Neural cell (in vitro differentiated cells): ENCODE measurements at regions not wholly inside any gene's neighbourhood (a gene's known extent, or its start where the extent isn't known, plus 50 kb on each side); places are given as distances from the start of the nearest gene placed in this dataset.
"Not testable (repeated sequence)": the region's sequence is repeated elsewhere in the genome, so short reads cannot be mapped to it uniquely, and the experiment has no call there.

Experiments used
- H2AFZ ChIP-seq: fragments of 200-600, 300-800 bp; sonication (generic), shearing (Covaris generic); 2 replicates; pipeline ENCODE4 v1.6.0; 2014; ENCODE audit warnings: low read depth, mild to moderate bottlenecking, antibody characterized with exemption, low read length, moderate library complexity
- H3F3A ChIP-seq: fragments of 200-600 bp; shearing (Covaris generic); 2 replicates; pipeline ENCODE4 v1.6.1; 2016; ENCODE audit warnings: mild to moderate bottlenecking, moderate library complexity, mixed read lengths, antibody characterized with exemption, low read length; ENCODE audit not compliant: insufficient read depth, poor library complexity, severe bottlenecking
- H3K27ac ChIP-seq: fragments of 200-600, 300-800 bp; sonication (generic), shearing (Covaris generic); 2 replicates; pipeline ENCODE4 v1.5.1; 2014; ENCODE audit warnings: mild to moderate bottlenecking, low read length, moderate library complexity
- H3K27me3 ChIP-seq: fragments of 300-800, 200-600 bp; sonication (generic), shearing (Covaris generic); 2 replicates; pipeline ENCODE4 v1.6.0; 2014; ENCODE audit warnings: mild to moderate bottlenecking, low read depth, low read length, moderate library complexity; ENCODE audit not compliant: insufficient read depth
- H3K36me3 ChIP-seq: fragments of 300-800, 200-600 bp; sonication (generic), shearing (Covaris generic); 2 replicates; pipeline ENCODE4 v1.5.1; 2014; ENCODE audit warnings: mild to moderate bottlenecking, antibody characterized with exemption, low read length, moderate library complexity; ENCODE audit not compliant: insufficient read depth
- H3K4me2 ChIP-seq: fragments of 300-800, 200-600 bp; sonication (generic), shearing (Covaris generic); 2 replicates; pipeline ENCODE4 v1.6.0; 2014; ENCODE audit warnings: mild to moderate bottlenecking, low read length
- H3K4me3 ChIP-seq: fragments of 300-800, 200-600 bp; sonication (generic), shearing (Covaris generic); 2 replicates; pipeline ENCODE4 v1.5.1; 2014; ENCODE audit warnings: mild to moderate bottlenecking, low read length, moderate library complexity
- H3K79me2 ChIP-seq: fragments of 200-600 bp; shearing (Covaris generic); replicated peaks from 2 replicates; pipeline ENCODE4 v1.6.0; 2014; ENCODE audit warnings: mild to moderate bottlenecking, low read length, moderate library complexity; ENCODE audit not compliant: insufficient read depth
- H3K9ac ChIP-seq: fragments of 300-800, 200-600 bp; sonication (generic), shearing (Covaris generic); 2 replicates; pipeline ENCODE4 v1.6.1; 2016; ENCODE audit warnings: mild to moderate bottlenecking, low read length, mixed read lengths
- H3K9me2 ChIP-seq: fragments of 200-600 bp; shearing (Covaris generic); 2 replicates; pipeline ENCODE4 v1.6.1; 2016; ENCODE audit warnings: mild to moderate bottlenecking, low read length, mixed read lengths; ENCODE audit not compliant: insufficient read depth
- H3K9me3 ChIP-seq: fragments of 200-600, 300-800 bp; sonication (generic), shearing (Covaris generic); 2 replicates; pipeline ENCODE4 v1.6.1; 2016; ENCODE audit warnings: mild to moderate bottlenecking, mixed run types, low read length, moderate library complexity, mixed read lengths
- H4K20me1 ChIP-seq: fragments of 200-600 bp; shearing (Covaris generic); 2 replicates; pipeline ENCODE4 v1.6.1; 2016; ENCODE audit warnings: mild to moderate bottlenecking, mixed run types; ENCODE audit not compliant: insufficient read depth
- CTCF ChIP-seq: fragments of 450-650 bp; IDR thresholded peaks from 2 replicates; pipeline ENCODE4 v1.5.1; 2014; ENCODE audit warnings: antibody characterized with exemption, mild to moderate bottlenecking, moderate library complexity; ENCODE audit not compliant: poor library complexity, severe bottlenecking
- EP300 ChIP-seq: fragments of 450-650 bp; conservative IDR thresholded peaks from 2 replicates; pipeline ENCODE4 v1.6.1; 2014; ENCODE audit warnings: antibody characterized with exemption, mild to moderate bottlenecking, moderate library complexity; ENCODE audit not compliant: poor library complexity, severe bottlenecking
- EZH2 ChIP-seq: fragments of 200-600, 300-800 bp; shearing (Covaris generic), sonication (generic); IDR thresholded peaks from 2 replicates; pipeline ENCODE4 v1.6.1; 2014; ENCODE audit warnings: antibody characterized with exemption, low read length, borderline replicate concordance, mild to moderate bottlenecking; ENCODE audit not compliant: insufficient read depth, poor library complexity, severe bottlenecking
- MXI1 ChIP-seq: fragments of 450-650 bp; conservative IDR thresholded peaks from 2 replicates; pipeline ENCODE4 v1.6.1; 2014; ENCODE audit warnings: antibody characterized with exemption, mild to moderate bottlenecking; ENCODE audit not compliant: poor library complexity, severe bottlenecking
- POLR2AphosphoS5 ChIP-seq: IDR thresholded peaks from 2 replicates; pipeline ENCODE4 v1.6.1; 2012
- RAD21 ChIP-seq: fragments of 450-650 bp; conservative IDR thresholded peaks from 2 replicates; pipeline ENCODE4 v1.6.1; 2014; ENCODE audit warnings: antibody characterized with exemption, mild to moderate bottlenecking, moderate library complexity
- REST ChIP-seq: IDR thresholded peaks from 2 replicates; pipeline ENCODE4 v1.6.1; 2012; ENCODE audit warnings: borderline replicate concordance
- SMC3 ChIP-seq: fragments of 450-650 bp; conservative IDR thresholded peaks from 2 replicates; pipeline ENCODE4 v1.6.1; 2014; ENCODE audit warnings: antibody characterized with exemption, mild to moderate bottlenecking, moderate library complexity; ENCODE audit not compliant: poor library complexity
- TAF1 ChIP-seq: IDR thresholded peaks from 2 replicates; pipeline ENCODE4 v1.6.1; 2012; ENCODE audit warnings: low read depth

- Histone ChIP-seq H3K9me2 (no peaks in the 10 kb centered on the region), H3K9me3 (no peaks in the 10 kb centered on the region), H3K4me3 (no peak overlapping the region), H2AFZ (no peak overlapping the region), H3K27me3 (no peaks in the 10 kb centered on the region), H3F3A (no peaks in the 10 kb centered on the region), H3K36me3 (no peaks in the 10 kb centered on the region), H3K9ac (no peak overlapping the region), H4K20me1 (no peaks in the 10 kb centered on the region), H3K4me2 (no peak overlapping the region), H3K79me2 (no peaks in the 10 kb centered on the region), H3K27ac (no peak overlapping the region)
- TF ChIP-seq MXI1 (no peak), CTCF (peak; percentile 80), EZH2 (no peak), RAD21 (peak; percentile 88), POLR2AphosphoS5 (no peak), SMC3 (peak; percentile 80)
These were observed 1821.7 kb downstream of the ARAP2 start for GRCh38 chr4:34422472-34423175.

DNA sequence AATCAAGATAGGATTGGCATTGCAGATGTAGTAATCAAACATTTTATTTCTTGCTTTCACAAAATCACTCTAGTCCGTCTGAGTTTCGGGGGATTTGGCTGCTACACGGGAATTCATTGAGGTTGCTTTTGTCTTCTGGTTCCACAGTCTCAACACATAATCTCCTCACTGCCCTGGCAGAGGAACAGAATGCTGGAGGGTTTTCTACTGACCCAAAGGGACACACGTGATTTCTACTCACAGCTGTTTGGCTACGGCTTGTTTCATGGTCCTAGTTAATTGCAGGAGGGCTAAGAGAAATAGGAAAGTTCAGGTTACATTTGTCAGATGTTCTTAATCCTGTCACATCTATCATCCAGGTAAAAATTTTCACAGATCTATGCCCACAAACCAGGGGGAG lies 1811.6 kb downstream of the ARAP2 start:
- H3K79me2 ChIP-seq, result no peaks in the 10 kb centered on the region
- no peaks in the 10 kb centered on the region for H3F3A ChIP-seq
- TF ChIP-seq EZH2 (no peak), EP300 (no peak), SMC3 (no peak), MXI1 (no peak), REST (no peak), RAD21 (no peak), CTCF (no peak), TAF1 (no peak), POLR2AphosphoS5 (no peak)
- H4K20me1 ChIP-seq, result no peaks in the 10 kb centered on the region
- H3K9me3 ChIP-seq, result no peaks in the 10 kb centered on the region
- H3K9ac ChIP-seq, result no peak overlapping the region
- no peak overlapping the region for H3K4me2 ChIP-seq
- H3K27ac ChIP-seq, result no peak overlapping the region
- H3K9me2 ChIP-seq, result no peaks in the 10 kb centered on the region
- no peak overlapping the region for H2AFZ ChIP-seq
- H3K27me3 ChIP-seq, result no peaks in the 10 kb centered on the region
- H3K4me3 ChIP-seq, result no peak overlapping the region
- no peaks in the 10 kb centered on the region for H3K36me3 ChIP-seq

GRCh38 chr4:34434377-34434776 lies 1809.9 kb downstream of the ARAP2 start:
- H3K36me3 ChIP-seq, H4K20me1 ChIP-seq, H3K9me3 ChIP-seq, H3K27ac ChIP-seq, H3K27me3 ChIP-seq, H3K79me2 ChIP-seq, H2AFZ ChIP-seq, H3K9ac ChIP-seq, H3F3A ChIP-seq, H3K9me2 ChIP-seq, H3K4me3 ChIP-seq, H3K4me2 ChIP-seq: not testable (repeated sequence)
